ENCODE measurements at regions not wholly inside any gene's neighbourhood (a gene's known extent, or its start where the extent isn't known, plus 50 kb on each side); places are given as distances from the start of the nearest gene placed in this dataset.
"Not testable (repeated sequence)": the region's sequence is repeated elsewhere in the genome, so short reads cannot be mapped to it uniquely, and the experiment has no call there.

GRCh38 chr15:35966781-35967180 lies 420.8 kb upstream of the DPH6 start:
- no peaks in the 10 kb centered on the region for H3K36me3 ChIP-seq
- DNase-seq = no peak
- peaks cover 14% of the 10 kb centered on the region; the same call in 1 of the 2 replicates for H3K4me1 ChIP-seq
- no peaks in the 10 kb centered on the region for H3K27me3 ChIP-seq
- no peak for TF ChIP-seq CTCF (IDR thresholded peaks at IDR 0.05; ENCODE audit: low read depth, low read length)
- no peaks in the 10 kb centered on the region for H3K9me3 ChIP-seq
- no peak overlapping the region for H3K4me3 ChIP-seq (ENCODE audit: low read depth, low read length)

GRCh38 chr15:35967968-35968367 lies 422.0 kb upstream of the DPH6 start:
- H3K4me1 ChIP-seq = peaks cover 14% of the 10 kb centered on the region; the same call in 1 of the 2 replicates
- not testable (repeated sequence) for H3K9me3 ChIP-seq; H3K27me3 ChIP-seq; DNase-seq; H3K4me3 ChIP-seq (ENCODE audit: low read depth, low read length); H3K36me3 ChIP-seq

- TF ChIP-seq CTCF (IDR thresholded peaks at IDR 0.05; ENCODE audit: low read depth, low read length) = no peak
- H3K4me1 ChIP-seq = 0 out of 2 replicates have a peak, but pooled peaks cover 4% of the 10 kb centered on the region
- H3K9me3 ChIP-seq = no peaks in the 10 kb centered on the region
- no peaks in the 10 kb centered on the region for H3K36me3 ChIP-seq
- no peak overlapping the region for H3K4me3 ChIP-seq (ENCODE audit: low read depth, low read length)
- H3K27me3 ChIP-seq = no peaks in the 10 kb centered on the region
- no peak for DNase-seq
Measured at GRCh38 chr15:35973029-35973428, 427.1 kb upstream of the DPH6 start.

GRCh38 chr15:35974052-35974451 lies 428.1 kb upstream of the DPH6 start:
- Histone ChIP-seq H3K27me3 (no peaks in the 10 kb centered on the region), H3K9me3 (no peaks in the 10 kb centered on the region), H3K4me3 (ENCODE audit: low read depth, low read length) (no peak overlapping the region), H3K4me1 (0 out of 2 replicates have a peak, but pooled peaks cover 4% of the 10 kb centered on the region), H3K36me3 (no peaks in the 10 kb centered on the region)
- no peak for TF ChIP-seq CTCF (IDR thresholded peaks at IDR 0.05; ENCODE audit: low read depth, low read length)
- no peak for DNase-seq

- Histone ChIP-seq H3K9me3 (no peaks in the 10 kb centered on the region), H3K4me1 (peaks cover 4% of the 10 kb centered on the region; the same call in 1 of the 2 replicates), H3K27me3 (no peaks in the 10 kb centered on the region), H3K36me3 (no peaks in the 10 kb centered on the region), H3K4me3 (ENCODE audit: low read depth, low read length) (no peak overlapping the region)
- TF ChIP-seq CTCF (IDR thresholded peaks at IDR 0.05; ENCODE audit: low read depth, low read length) = no peak
- DNase-seq = no peak
Measured at GRCh38 chr15:35975941-35976340, 430.0 kb upstream of the DPH6 start.

GRCh38 chr15:35979608-35980007 lies 433.6 kb upstream of the DPH6 start:
- no peaks in the 10 kb centered on the region for H3K9me3 ChIP-seq
- TF ChIP-seq CTCF (IDR thresholded peaks at IDR 0.05; ENCODE audit: low read depth, low read length) = no peak
- H3K36me3 ChIP-seq = no peaks in the 10 kb centered on the region
- H3K4me1 ChIP-seq = peaks cover 4% of the 10 kb centered on the region
- no peaks in the 10 kb centered on the region for H3K27me3 ChIP-seq
- no peak for DNase-seq
- no peak overlapping the region for H3K4me3 ChIP-seq (ENCODE audit: low read depth, low read length)

GRCh38 chr15:35980719-35981118 lies 434.8 kb upstream of the DPH6 start:
- H3K4me1 ChIP-seq = peaks cover 10% of the 10 kb centered on the region
- H3K36me3 ChIP-seq = no peaks in the 10 kb centered on the region
- H3K27me3 ChIP-seq = no peaks in the 10 kb centered on the region
- TF ChIP-seq CTCF (IDR thresholded peaks at IDR 0.05; ENCODE audit: low read depth, low read length) = no peak
- DNase-seq = no peak
- H3K9me3 ChIP-seq = no peaks in the 10 kb centered on the region
- H3K4me3 ChIP-seq (ENCODE audit: low read depth, low read length) = no peak overlapping the region

Data from BE2C (cell line).